Adrenal gland (tissue), 5 donors: ENCODE measurements at regions not wholly inside any gene's neighbourhood (a gene's known extent, or its start where the extent isn't known, plus 50 kb on each side); places are given as distances from the start of the nearest gene placed in this dataset.

Experiments
- CTCF ChIP-seq, 6 experiments: fragments of 450-650 bp in 4 of 6; fragments of 200-600 bp in 2 of 6; sonication (generic) in 1 of 6; IDR thresholded peaks; 1 replicate in 5 of 6; 2 replicates in 1 of 6; pipeline versions ENCODE4 v1.5.1 to v1.8.0; 2016 to 2021; ENCODE audit warnings: antibody characterized with exemption in 6 of 6, mild to moderate bottlenecking in 2 of 6, moderate library complexity in 1 of 6
- POLR2A ChIP-seq, 2 donors: fragments of 450-650 bp; IDR thresholded peaks; one replicate each; pipeline ENCODE4 v1.6.1; 2017; ENCODE audit warnings: antibody characterized with exemption in 2 of 2, mild to moderate bottlenecking in 2 of 2, moderate library complexity in 1 of 2
- donor health status: DM: no; HTN: no; CAD: no.

GRCh38 chr1:233540816-233541215 lies 73.1 kb upstream of the KCNK1 start:
- TF ChIP-seq CTCF (IDR thresholded peaks at IDR 0.05) (no peak), POLR2A (IDR thresholded peaks at IDR 0.05) (no peak)
